Left lung (tissue), 4 donors: ENCODE measurements at regions not wholly inside any gene's neighbourhood (a gene's known extent, or its start where the extent isn't known, plus 50 kb on each side); places are given as distances from the start of the nearest gene placed in this dataset.

ENCODE experiments used
- ATAC-seq: fragments of 200-7000 bp; cut with Tn5 transposase; one replicate; pipeline ENCODE4 v1.9.1; 2020; ENCODE audit warnings: moderate library complexity
- DNase-seq, 4 donors: peaks; one replicate each; pipeline ENCODE4 v3.0.0-alpha.2; 2013 to 2020
- H3K27ac ChIP-seq, 2 donors: fragments of 200-600 bp; sonication (generic) in 1 of 2; one replicate each; pipeline versions ENCODE4 v1.5.0 to v1.8.0; 2020 to 2021
- H3K27me3 ChIP-seq, 2 donors: fragments of 200-600 bp; sonication (generic) in 1 of 2; one replicate each; pipeline versions ENCODE4 v1.5.0 to v1.8.0; 2020 to 2021
- H3K36me3 ChIP-seq, 2 donors: fragments of 200-600 bp; sonication (generic) in 1 of 2; one replicate each; pipeline versions ENCODE4 v1.5.0 to v1.8.0; 2020 to 2021
- H3K4me1 ChIP-seq, 2 donors: fragments of 200-600 bp; one replicate each; pipeline ENCODE4 v1.8.0; 2021
- H3K4me3 ChIP-seq, 2 donors: fragments of 200-600 bp; sonication (generic) in 1 of 2; one replicate each; pipeline versions ENCODE4 v1.5.0 to v1.8.0; 2020 to 2021; ENCODE audit warnings: mild to moderate bottlenecking in 1 of 2
- H3K9me3 ChIP-seq, 2 donors: fragments of 200-600 bp; sonication (generic) in 1 of 2; one replicate each; pipeline versions ENCODE4 v1.5.0 to v1.8.0; 2020 to 2021
- CTCF ChIP-seq, 2 donors: fragments of 200-600 bp; sonication (generic) in 1 of 2; IDR thresholded peaks; one replicate each; pipeline versions ENCODE4 v1.5.0 to v1.8.0; 2021; ENCODE audit warnings: antibody characterized with exemption in 2 of 2
- intact Hi-C, 2 donors: fragments of 100-400 bp; cut with DNase I; formaldehyde crosslinking; loops; one replicate each; pipeline versions ENCODE4 v1.11.2 to v1.14.2; 2022
- donor health status: DM: no; HTN: yes; CAD: no.
- donor health status: DM: no; HTN: no; CAD: no.

GRCh38 chr19:34598217-34599155 lies 78.5 kb downstream of the SCGB2B2 start:
- H3K27me3 ChIP-seq = no peaks in the 10 kb centered on the region
- H3K4me3 ChIP-seq = no peak overlapping the region
- TF ChIP-seq CTCF (IDR thresholded peaks at IDR 0.05) = no peak
- ATAC-seq = no peak
- intact Hi-C loops = no loop called here
- H3K36me3 ChIP-seq = no peaks in the 10 kb centered on the region
- peaks cover 0 to 7% of the 10 kb centered on the region in 2 donors for H3K9me3 ChIP-seq
- peaks cover 0 to 3% of the 10 kb centered on the region in 2 donors for H3K4me1 ChIP-seq
- H3K27ac ChIP-seq = no peak overlapping the region
- peak in 1 of 4 donors; percentile 42 for DNase-seq

GRCh38 chr19:34597596-34597995 lies 79.4 kb downstream of the SCGB2B2 start:
- Histone ChIP-seq H3K27ac (no peak overlapping the region), H3K4me3 (no peak overlapping the region), H3K27me3 (no peaks in the 10 kb centered on the region), H3K36me3 (no peaks in the 10 kb centered on the region), H3K9me3 (peaks cover 0 to 2% of the 10 kb centered on the region in 2 donors), H3K4me1 (peaks cover 0 to 3% of the 10 kb centered on the region in 2 donors)
- intact Hi-C loops = no loop called here
- DNase-seq = peak in 1 of 4 donors; percentile 43
- no peak for ATAC-seq
- TF ChIP-seq CTCF (IDR thresholded peaks at IDR 0.05) = no peak

- intact Hi-C loops = no loop called here
- ATAC-seq (no peak), DNase-seq (no peak)
- Histone ChIP-seq H3K27ac (no peak overlapping the region), H3K36me3 (no peaks in the 10 kb centered on the region), H3K4me1 (peaks cover 0 to 3% of the 10 kb centered on the region in 2 donors), H3K4me3 (no peak overlapping the region), H3K9me3 (peaks cover 0 to 2% of the 10 kb centered on the region in 2 donors), H3K27me3 (no peaks in the 10 kb centered on the region)
- TF ChIP-seq CTCF (IDR thresholded peaks at IDR 0.05) = no peak
Observed at GRCh38 chr19:34596989-34597388, 80.0 kb downstream of the SCGB2B2 start.

- H3K27ac ChIP-seq = no peak overlapping the region
- H3K4me1 ChIP-seq = peaks cover 0 to 3% of the 10 kb centered on the region in 2 donors
- DNase-seq = no peak
- no peak for TF ChIP-seq CTCF (IDR thresholded peaks at IDR 0.05)
- intact Hi-C loops = no loop called here
- no peaks in the 10 kb centered on the region for H3K27me3 ChIP-seq
- peaks cover 0 to 2% of the 10 kb centered on the region in 2 donors for H3K9me3 ChIP-seq
- no peak overlapping the region for H3K4me3 ChIP-seq
- no peak for ATAC-seq
- H3K36me3 ChIP-seq = no peaks in the 10 kb centered on the region
Observed at GRCh38 chr19:34596115-34596514, 80.8 kb downstream of the SCGB2B2 start.

GRCh38 chr19:34595683-34596082 lies 81.3 kb downstream of the SCGB2B2 start:
- no peak for ATAC-seq
- DNase-seq = peak in 1 of 4 donors; percentile 40
- H3K4me1 ChIP-seq = peaks cover 0 to 3% of the 10 kb centered on the region in 2 donors
- H3K4me3 ChIP-seq = no peak overlapping the region
- intact Hi-C loops = no loop called here
- no peaks in the 10 kb centered on the region for H3K27me3 ChIP-seq
- no peaks in the 10 kb centered on the region for H3K36me3 ChIP-seq
- H3K27ac ChIP-seq = no peak overlapping the region
- H3K9me3 ChIP-seq = peaks cover 0 to 2% of the 10 kb centered on the region in 2 donors
- no peak for TF ChIP-seq CTCF (IDR thresholded peaks at IDR 0.05)
